SK-N-SH (cell line): ENCODE measurements at regions not wholly inside any gene's neighbourhood (a gene's known extent, or its start where the extent isn't known, plus 50 kb on each side); places are given as distances from the start of the nearest gene placed in this dataset.

ENCODE experiments used
- CHD2 ChIP-seq: fragments of 150-350 bp; IDR thresholded peaks from 2 replicates; pipeline ENCODE4 v1.6.1; 2018; ENCODE audit warnings: low read length; ENCODE audit not compliant: partially characterized antibody
- ELF1 ChIP-seq: IDR thresholded peaks from 2 replicates; pipeline ENCODE4 v1.4.0; 2012
- EZH2phosphoT487 ChIP-seq: fragments of 200-600 bp; sonication (generic); IDR thresholded peaks from 2 replicates; pipeline ENCODE4 v1.6.1; 2017; ENCODE audit warnings: low read depth, mixed run types, mild to moderate bottlenecking, antibody characterized with exemption, moderate library complexity, borderline replicate concordance
- POLR2AphosphoS5 ChIP-seq: IDR thresholded peaks from 2 replicates; pipeline ENCODE4 v1.6.1; 2012; ENCODE audit warnings: low read depth, low read length
- RFX5 ChIP-seq: IDR thresholded peaks from 2 replicates; pipeline ENCODE4 v1.6.1; 2012; ENCODE audit warnings: mild to moderate bottlenecking, improper control_type of control experiment, low read length
- RXRA ChIP-seq: IDR thresholded peaks from 2 replicates; pipeline ENCODE4 v1.4.0; 2012; ENCODE audit warnings: low read depth, mild to moderate bottlenecking, borderline replicate concordance
- SMC3 ChIP-seq: IDR thresholded peaks from 2 replicates; pipeline ENCODE4 v1.6.1; 2012; ENCODE audit warnings: low read depth, low read length, improper control_type of control experiment
- TF ChIP-seq, protein P1 (sequence below): IDR thresholded peaks from 2 replicates; pipeline ENCODE4 v1.4.0; 2012; ENCODE audit warnings: low read depth
- TF ChIP-seq, protein P2 (sequence below): IDR thresholded peaks from 2 replicates; pipeline ENCODE4 v1.6.1; 2012; ENCODE audit warnings: mild to moderate bottlenecking, low read depth, low read length, moderate library complexity
- TF ChIP-seq, protein P3 (sequence below): fragments of 200-600 bp; sonication (generic); IDR thresholded peaks from 2 replicates; pipeline ENCODE4 v1.6.1; 2017; ENCODE audit warnings: antibody characterized with exemption, mild to moderate bottlenecking, moderate library complexity
- TF ChIP-seq, protein P4 (sequence below): IDR thresholded peaks from 2 replicates; pipeline ENCODE4 v1.4.0; 2012; ENCODE audit warnings: low read depth, borderline replicate concordance

DNA sequence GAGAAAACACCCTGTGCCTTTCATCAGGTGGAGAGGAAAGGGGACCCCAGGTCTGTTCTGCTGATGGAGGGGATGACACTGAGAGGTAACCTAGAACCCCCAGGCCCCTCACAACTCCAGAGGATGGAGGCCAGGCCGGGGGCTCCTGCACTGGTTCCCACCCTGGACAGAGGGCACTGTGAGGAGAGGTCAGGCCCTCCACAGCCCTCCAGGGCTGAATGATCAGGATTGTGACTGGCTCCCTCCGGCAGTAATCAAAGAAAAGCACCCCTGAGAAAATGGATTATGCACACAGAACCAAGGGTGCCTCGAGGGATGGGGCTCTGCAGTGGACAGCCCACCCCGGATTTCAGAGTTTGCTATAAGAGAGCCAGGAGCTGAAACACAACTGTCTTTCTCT, 502.8 kb downstream of the TCERG1L start:
- no peak for TF ChIP-seq RFX5
- TF ChIP-seq, protein P1, sequence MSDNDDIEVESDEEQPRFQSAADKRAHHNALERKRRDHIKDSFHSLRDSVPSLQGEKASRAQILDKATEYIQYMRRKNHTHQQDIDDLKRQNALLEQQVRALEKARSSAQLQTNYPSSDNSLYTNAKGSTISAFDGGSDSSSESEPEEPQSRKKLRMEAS: no peak
- TF ChIP-seq SMC3: no peak
- TF ChIP-seq, protein P2, sequence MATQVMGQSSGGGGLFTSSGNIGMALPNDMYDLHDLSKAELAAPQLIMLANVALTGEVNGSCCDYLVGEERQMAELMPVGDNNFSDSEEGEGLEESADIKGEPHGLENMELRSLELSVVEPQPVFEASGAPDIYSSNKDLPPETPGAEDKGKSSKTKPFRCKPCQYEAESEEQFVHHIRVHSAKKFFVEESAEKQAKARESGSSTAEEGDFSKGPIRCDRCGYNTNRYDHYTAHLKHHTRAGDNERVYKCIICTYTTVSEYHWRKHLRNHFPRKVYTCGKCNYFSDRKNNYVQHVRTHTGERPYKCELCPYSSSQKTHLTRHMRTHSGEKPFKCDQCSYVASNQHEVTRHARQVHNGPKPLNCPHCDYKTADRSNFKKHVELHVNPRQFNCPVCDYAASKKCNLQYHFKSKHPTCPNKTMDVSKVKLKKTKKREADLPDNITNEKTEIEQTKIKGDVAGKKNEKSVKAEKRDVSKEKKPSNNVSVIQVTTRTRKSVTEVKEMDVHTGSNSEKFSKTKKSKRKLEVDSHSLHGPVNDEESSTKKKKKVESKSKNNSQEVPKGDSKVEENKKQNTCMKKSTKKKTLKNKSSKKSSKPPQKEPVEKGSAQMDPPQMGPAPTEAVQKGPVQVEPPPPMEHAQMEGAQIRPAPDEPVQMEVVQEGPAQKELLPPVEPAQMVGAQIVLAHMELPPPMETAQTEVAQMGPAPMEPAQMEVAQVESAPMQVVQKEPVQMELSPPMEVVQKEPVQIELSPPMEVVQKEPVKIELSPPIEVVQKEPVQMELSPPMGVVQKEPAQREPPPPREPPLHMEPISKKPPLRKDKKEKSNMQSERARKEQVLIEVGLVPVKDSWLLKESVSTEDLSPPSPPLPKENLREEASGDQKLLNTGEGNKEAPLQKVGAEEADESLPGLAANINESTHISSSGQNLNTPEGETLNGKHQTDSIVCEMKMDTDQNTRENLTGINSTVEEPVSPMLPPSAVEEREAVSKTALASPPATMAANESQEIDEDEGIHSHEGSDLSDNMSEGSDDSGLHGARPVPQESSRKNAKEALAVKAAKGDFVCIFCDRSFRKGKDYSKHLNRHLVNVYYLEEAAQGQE: no peak
- TF ChIP-seq EZH2phosphoT487: no peak
- no peak for TF ChIP-seq RXRA
- TF ChIP-seq, protein P3, sequence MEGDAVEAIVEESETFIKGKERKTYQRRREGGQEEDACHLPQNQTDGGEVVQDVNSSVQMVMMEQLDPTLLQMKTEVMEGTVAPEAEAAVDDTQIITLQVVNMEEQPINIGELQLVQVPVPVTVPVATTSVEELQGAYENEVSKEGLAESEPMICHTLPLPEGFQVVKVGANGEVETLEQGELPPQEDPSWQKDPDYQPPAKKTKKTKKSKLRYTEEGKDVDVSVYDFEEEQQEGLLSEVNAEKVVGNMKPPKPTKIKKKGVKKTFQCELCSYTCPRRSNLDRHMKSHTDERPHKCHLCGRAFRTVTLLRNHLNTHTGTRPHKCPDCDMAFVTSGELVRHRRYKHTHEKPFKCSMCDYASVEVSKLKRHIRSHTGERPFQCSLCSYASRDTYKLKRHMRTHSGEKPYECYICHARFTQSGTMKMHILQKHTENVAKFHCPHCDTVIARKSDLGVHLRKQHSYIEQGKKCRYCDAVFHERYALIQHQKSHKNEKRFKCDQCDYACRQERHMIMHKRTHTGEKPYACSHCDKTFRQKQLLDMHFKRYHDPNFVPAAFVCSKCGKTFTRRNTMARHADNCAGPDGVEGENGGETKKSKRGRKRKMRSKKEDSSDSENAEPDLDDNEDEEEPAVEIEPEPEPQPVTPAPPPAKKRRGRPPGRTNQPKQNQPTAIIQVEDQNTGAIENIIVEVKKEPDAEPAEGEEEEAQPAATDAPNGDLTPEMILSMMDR: no peak
- TF ChIP-seq CHD2: no peak
- no peak for TF ChIP-seq ELF1
- TF ChIP-seq POLR2AphosphoS5: no peak
- TF ChIP-seq, protein P4, sequence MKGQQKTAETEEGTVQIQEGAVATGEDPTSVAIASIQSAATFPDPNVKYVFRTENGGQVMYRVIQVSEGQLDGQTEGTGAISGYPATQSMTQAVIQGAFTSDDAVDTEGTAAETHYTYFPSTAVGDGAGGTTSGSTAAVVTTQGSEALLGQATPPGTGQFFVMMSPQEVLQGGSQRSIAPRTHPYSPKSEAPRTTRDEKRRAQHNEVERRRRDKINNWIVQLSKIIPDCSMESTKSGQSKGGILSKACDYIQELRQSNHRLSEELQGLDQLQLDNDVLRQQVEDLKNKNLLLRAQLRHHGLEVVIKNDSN: no peak
